ENCODE measurements at regions not wholly inside any gene's neighbourhood (a gene's known extent, or its start where the extent isn't known, plus 50 kb on each side); places are given as distances from the start of the nearest gene placed in this dataset.

- TF ChIP-seq CTCF (IDR thresholded peaks at IDR 0.05), result no peak
- DNase-seq (ENCODE audit: low spot score) (no peak), ATAC-seq (ENCODE audit: low FRiP score) (no peak)
Observed at GRCh38 chr16:48972236-48972635, 309.4 kb downstream of the CBLN1 start.

- no peak for TF ChIP-seq CTCF (IDR thresholded peaks at IDR 0.05)
- DNase-seq (ENCODE audit: low spot score) (no peak), ATAC-seq (ENCODE audit: low FRiP score) (no peak)
Observed at GRCh38 chr16:48971571-48972077, 310.0 kb downstream of the CBLN1 start.

- no peak for TF ChIP-seq CTCF (IDR thresholded peaks at IDR 0.05)
- DNase-seq (ENCODE audit: low spot score), result no peak
- no peak for ATAC-seq (ENCODE audit: low FRiP score)
Observed at GRCh38 chr16:48970216-48970615, 311.4 kb downstream of the CBLN1 start.

- no peak for ATAC-seq (ENCODE audit: low FRiP score)
- DNase-seq (ENCODE audit: low spot score), result no peak
Observed at GRCh38 chr16:48969611-48970010, 312.0 kb downstream of the CBLN1 start.

GRCh38 chr16:48965386-48965785 lies 316.3 kb downstream of the CBLN1 start:
- no peak for DNase-seq (ENCODE audit: low spot score)
- ATAC-seq (ENCODE audit: low FRiP score), result no peak
- no peak for TF ChIP-seq CTCF (IDR thresholded peaks at IDR 0.05)

More at GRCh38 chr16:48969611-48970010, 312.0 kb downstream of the CBLN1 start:
- TF ChIP-seq CTCF (IDR thresholded peaks at IDR 0.05), result no peak

- no peak for ATAC-seq (ENCODE audit: low FRiP score)
- no peak for TF ChIP-seq CTCF (IDR thresholded peaks at IDR 0.05)
- no peak for DNase-seq (ENCODE audit: low spot score)
Observed at GRCh38 chr16:48963901-48964615, 317.6 kb downstream of the CBLN1 start.

- DNase-seq (ENCODE audit: low spot score) (no peak), ATAC-seq (ENCODE audit: low FRiP score) (no peak)
- TF ChIP-seq CTCF (IDR thresholded peaks at IDR 0.05), result no peak
Observed at GRCh38 chr16:48963306-48963705, 318.3 kb downstream of the CBLN1 start.

Data from omental fat pad (tissue), 3 donors.